Gastrocnemius medialis (tissue), 4 donors: ENCODE measurements at regions not wholly inside any gene's neighbourhood (a gene's known extent, or its start where the extent isn't known, plus 50 kb on each side); places are given as distances from the start of the nearest gene placed in this dataset.

Experiments used
- CTCF ChIP-seq, 5 experiments: fragments of 450-650 bp in 3 of 5; fragments of 200-600 bp in 2 of 5; sonication (generic) in 2 of 5; IDR thresholded peaks in 4 of 5; conservative IDR thresholded peaks in 1 of 5; 1 replicate in 4 of 5; 2 replicates in 1 of 5; pipeline ENCODE4 v1.5.1; 2016 to 2019; ENCODE audit warnings: antibody characterized with exemption in 5 of 5, mild to moderate bottlenecking in 3 of 5, moderate library complexity in 3 of 5
- POLR2A ChIP-seq, 2 donors: fragments of 450-650 bp; IDR thresholded peaks; one replicate each; pipeline ENCODE4 v1.6.1; 2017; ENCODE audit warnings: antibody characterized with exemption in 2 of 2, mild to moderate bottlenecking in 2 of 2, moderate library complexity in 2 of 2

- no peak for TF ChIP-seq CTCF (IDR thresholded peaks at IDR 0.05 in 4 of 5, conservative IDR thresholded peaks at IDR 0.05 in 1 of 5)
- no peak for TF ChIP-seq POLR2A (IDR thresholded peaks at IDR 0.05)
These were observed 58.4 kb upstream of the WIPF1 start for GRCh38 chr2:174656035-174656434.
